GM19395 (cell line): ENCODE measurements at regions not wholly inside any gene's neighbourhood (a gene's known extent, or its start where the extent isn't known, plus 50 kb on each side); places are given as distances from the start of the nearest gene placed in this dataset.
A peak's percentile ranks its signal among the peaks of the same experiment; 100 is the strongest.

Source experiments
- ATAC-seq: cut with Tn5 transposase; IDR thresholded peaks from one replicate; pipeline ENCODE4 v1.9.1; 2021; ENCODE audit warnings: mild to moderate bottlenecking, moderate library complexity; ENCODE audit not compliant: unreplicated experiment

DNA sequence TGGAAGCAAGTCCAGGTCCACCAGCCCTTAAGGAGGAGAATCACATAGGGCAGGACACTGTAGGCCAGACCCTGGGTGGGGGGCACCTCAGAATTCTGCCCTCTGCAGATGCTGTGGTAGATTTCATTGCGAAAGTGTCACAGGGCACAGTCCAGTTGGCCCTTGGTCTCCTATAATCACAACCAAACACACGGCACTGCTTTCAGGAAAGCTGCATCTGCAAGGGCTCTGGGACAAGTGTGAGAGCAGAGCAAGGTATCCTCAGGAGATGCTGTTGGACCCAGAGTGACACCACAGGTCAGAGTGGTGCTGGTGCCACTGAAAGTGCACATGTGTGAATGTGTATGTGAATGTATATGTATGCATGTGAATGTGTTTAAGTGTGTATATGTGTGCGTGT, 88.6 kb upstream of the MBNL2 start:
- ATAC-seq, result no peak

- no peak for ATAC-seq
Observed at GRCh38 chr13:97133955-97134354, 88.2 kb upstream of the MBNL2 start.

DNA sequence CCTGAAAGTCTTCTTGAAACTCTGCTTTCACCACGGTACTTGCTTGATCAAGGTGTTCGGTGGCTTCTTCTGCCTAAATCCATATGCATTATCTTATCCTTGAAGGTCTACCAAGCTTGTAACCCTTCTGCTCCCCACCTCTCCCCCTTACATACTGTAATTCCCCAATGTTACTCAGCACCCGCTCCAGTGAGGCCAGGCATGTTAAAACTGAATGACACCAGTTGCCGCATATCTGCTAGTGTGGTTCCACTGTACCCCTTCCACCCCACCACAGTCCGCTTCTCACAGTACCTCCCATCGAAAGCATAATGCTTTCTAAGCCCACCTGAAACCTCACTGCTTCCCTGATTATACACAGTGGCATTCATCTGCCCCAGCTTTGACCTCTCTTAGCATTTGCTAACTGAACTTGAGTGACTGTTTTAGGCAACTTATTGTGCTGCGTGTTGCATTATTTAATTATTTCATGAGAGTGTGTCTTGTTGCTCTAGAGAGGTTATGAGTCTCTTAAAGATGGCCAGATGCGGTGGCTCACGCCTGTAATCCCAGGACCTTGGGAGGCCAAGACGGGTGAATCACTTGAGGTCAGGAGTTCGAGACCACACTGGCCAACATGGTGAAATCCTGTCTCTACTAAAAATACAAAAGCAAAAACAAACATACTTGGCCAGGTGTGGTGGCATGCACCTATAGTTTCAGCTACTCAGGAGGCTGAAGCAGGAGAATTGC, 87.6 kb upstream of the MBNL2 start:
- ATAC-seq, result no peak

- ATAC-seq, result no peak
Observed at GRCh38 chr13:97135883-97136282, 86.2 kb upstream of the MBNL2 start.

DNA sequence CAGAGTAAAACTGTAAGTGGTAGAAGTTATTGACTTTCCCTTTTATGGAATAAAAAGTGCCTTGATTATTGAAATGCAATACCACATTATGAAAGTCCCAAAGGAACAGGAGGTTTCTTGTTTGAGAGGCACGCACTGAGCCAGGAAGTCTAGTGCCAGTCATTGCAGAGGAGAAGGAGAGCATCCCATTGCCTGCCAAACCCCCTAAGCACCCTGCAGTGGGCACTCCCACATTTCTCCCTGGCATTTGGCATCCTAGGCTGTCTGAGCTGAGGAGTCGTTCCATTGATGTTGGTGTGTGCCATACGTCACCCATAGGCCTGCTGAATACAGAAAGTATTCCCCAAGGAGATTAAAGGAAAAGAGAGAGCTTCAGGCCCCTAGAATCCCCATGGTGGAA, 85.7 kb upstream of the MBNL2 start:
- no peak for ATAC-seq

DNA sequence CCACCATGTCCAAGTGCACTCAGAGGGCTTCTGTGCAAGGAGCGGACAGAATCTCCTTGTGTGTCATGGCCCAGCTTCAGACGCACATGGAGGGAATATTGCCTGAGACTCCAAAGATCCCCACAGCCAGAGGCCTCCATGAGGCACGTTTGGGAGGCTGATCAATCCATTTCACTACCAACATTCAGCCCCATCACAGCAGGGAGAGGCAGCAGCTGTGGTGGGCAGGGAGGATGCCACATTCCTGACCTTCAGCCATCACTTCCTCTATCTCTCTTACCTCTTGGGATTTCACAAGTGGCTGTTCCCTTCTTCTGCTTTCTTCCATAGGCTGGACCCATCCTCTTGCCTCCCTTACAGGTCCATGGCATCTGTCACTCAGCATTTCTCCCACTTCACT, 82.4 kb upstream of the MBNL2 start:
- no peak for ATAC-seq

DNA sequence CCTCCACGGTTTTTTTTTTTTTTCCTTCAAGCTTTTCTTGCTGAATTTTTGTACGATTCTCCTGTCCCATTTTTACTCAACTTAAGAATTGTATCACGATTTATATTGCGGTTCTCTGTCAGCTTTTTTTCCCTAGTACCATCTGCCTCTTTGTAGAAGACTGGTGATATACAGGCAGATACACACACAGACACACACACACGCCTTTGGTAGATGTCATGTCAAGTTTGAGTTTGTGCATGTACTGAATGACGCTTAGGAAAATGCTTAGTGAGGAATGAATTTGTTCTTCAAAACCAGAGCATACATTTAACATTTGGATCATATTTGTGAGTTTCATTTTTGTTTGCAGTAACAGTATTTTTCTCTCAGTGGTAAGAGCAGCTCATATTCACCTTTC, 82.0 kb upstream of the MBNL2 start:
- ATAC-seq, result no peak

DNA sequence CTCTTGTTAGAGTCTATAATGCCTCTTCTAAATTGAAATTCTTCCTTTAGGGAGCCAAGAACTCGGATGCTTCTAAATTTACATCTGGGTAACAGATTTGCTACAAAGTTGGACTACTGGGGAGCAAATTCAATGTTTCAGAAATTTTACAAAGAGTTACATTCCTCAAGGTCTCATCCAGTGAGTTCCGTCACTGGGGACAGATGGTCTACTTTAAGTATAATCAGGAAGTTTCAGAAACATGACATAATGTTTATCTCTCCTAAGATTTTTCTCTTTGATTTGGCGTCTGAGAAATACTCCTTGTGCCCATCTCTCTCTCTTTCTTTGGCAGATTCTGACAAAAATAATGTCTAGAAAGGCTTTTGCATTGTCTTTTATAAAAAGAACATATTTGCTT, 81.5 kb upstream of the MBNL2 start:
- no peak for ATAC-seq

- no peak for ATAC-seq
Observed at GRCh38 chr13:97141097-97141496, 81.0 kb upstream of the MBNL2 start.

- peak; percentile 84 for ATAC-seq
Observed at GRCh38 chr13:97141564-97142005, 80.5 kb upstream of the MBNL2 start.

- no peak for ATAC-seq
Observed at GRCh38 chr13:97142452-97142851, 79.7 kb upstream of the MBNL2 start.

GRCh38 chr13:97145057-97145456, 77.1 kb upstream of the MBNL2 start:
- ATAC-seq, result no peak

DNA sequence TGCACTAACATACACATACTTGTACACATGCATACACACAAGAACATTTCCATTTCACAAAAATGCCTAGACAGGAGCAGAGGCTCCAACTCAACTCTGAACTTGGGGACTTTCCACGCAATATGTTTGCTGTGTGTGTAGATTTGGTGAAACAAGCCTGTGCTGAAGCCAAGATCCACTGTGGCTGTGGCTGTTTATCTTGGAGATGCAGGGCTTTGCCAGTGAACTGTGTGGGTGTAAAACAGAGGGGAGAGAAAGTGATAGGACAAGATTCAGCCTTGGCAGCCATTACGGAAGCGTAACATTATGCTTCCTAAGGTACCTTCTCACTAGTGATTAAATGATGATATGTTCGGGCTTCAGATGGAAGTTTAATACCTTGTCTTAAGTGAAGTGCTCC, 73.2 kb upstream of the MBNL2 start:
- no peak for ATAC-seq

- no peak for ATAC-seq
Observed at GRCh38 chr13:97160421-97160820, 61.7 kb upstream of the MBNL2 start.

- ATAC-seq, result no peak
Observed at GRCh38 chr13:97161582-97162231, 60.4 kb upstream of the MBNL2 start.

DNA sequence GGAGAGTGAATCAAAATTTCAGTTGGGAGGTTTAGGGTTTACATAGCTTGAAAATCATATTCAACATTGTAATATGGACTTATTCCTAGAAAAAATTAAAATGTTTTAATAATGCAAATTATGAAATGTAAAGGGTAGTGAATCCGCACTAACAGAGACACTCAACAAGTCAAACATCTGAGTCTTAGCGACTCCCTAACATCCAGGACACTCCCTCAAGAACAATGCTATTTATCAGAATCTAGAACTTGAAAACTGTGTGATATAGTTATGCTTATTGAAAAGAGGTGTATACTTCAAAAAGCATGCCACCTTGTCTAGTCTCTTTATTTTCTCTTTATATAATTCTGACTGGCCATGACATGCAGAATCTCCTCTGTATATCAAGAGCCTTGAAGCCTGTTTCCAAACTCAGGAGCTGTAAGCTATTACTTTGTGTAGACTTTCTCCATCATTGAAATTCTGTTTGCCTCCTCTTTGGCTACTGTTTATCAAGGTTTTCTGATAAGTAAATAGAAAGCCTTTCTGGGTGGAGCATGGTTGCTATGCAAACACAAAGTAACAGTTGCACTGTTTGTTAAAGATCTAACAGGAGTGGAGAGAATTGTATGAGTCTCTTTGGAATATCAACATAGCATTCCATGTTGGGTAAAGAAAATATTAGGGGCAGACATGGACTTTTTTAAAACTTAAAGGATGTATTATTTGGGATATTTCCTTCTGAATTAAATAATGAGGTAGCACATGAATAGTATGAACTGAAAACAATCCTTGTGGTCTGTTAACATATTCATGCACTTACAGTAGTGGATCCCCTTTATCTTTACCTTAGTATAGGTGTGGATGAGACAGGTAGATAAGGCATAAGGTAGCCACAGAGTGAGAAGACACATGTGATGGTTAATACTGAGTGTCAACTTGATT, 56.4 kb upstream of the MBNL2 start:
- no peak for ATAC-seq

- ATAC-seq, result no peak
Observed at GRCh38 chr13:97171136-97171535, 51.0 kb upstream of the MBNL2 start.
